ENCODE measurements at regions not wholly inside any gene's neighbourhood (a gene's known extent, or its start where the extent isn't known, plus 50 kb on each side); places are given as distances from the start of the nearest gene placed in this dataset.

- no peak for TF ChIP-seq CTCF (IDR thresholded peaks at IDR 0.05; ENCODE audit: low read length, missing control alignments)
- DNase-seq (ENCODE audit: low read depth): no peak
- H3K4me3 ChIP-seq (replicated peaks; ENCODE audit: low read depth, low read length): no peak overlapping the region
Observed at GRCh38 chr11:80086496-80087055, 645.7 kb upstream of the TENM4 start.

- DNase-seq (ENCODE audit: low read depth): no peak
- TF ChIP-seq CTCF (IDR thresholded peaks at IDR 0.05; ENCODE audit: low read length, missing control alignments): no peak
- H3K4me3 ChIP-seq (replicated peaks; ENCODE audit: low read depth, low read length): no peak overlapping the region
Observed at GRCh38 chr11:80085563-80085962, 644.7 kb upstream of the TENM4 start.

- no peak for DNase-seq (ENCODE audit: low read depth)
- no peak overlapping the region for H3K4me3 ChIP-seq (replicated peaks; ENCODE audit: low read depth, low read length)
- TF ChIP-seq CTCF (IDR thresholded peaks at IDR 0.05; ENCODE audit: low read length, missing control alignments): no peak
Observed at GRCh38 chr11:80084608-80085007, 643.8 kb upstream of the TENM4 start.

- DNase-seq (ENCODE audit: low read depth): no peak
- TF ChIP-seq CTCF (IDR thresholded peaks at IDR 0.05; ENCODE audit: low read length, missing control alignments): no peak
- H3K4me3 ChIP-seq (replicated peaks; ENCODE audit: low read depth, low read length): no peak overlapping the region
Observed at GRCh38 chr11:80083531-80083951, 642.7 kb upstream of the TENM4 start.

DNA sequence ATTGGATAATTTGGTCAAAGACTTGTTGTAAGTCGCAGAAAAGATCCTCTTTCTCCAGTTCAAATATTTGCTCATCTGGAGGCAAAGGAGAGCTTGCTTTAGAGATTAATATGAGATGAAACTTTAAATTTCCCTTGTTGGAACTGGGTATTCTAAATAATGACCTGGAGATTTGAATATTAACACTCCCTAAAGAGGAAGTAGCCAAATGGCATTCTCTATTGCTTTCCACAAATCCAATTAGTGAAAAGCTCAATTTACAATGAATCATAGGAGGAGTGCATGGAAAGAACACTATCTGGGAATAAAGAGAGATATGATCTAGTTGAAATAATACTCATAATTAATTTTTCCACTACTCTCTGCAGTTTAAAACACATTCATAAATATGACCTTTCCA, 641.6 kb upstream of the TENM4 start:
- no peak for TF ChIP-seq CTCF (IDR thresholded peaks at IDR 0.05; ENCODE audit: low read length, missing control alignments)
- H3K4me3 ChIP-seq (replicated peaks; ENCODE audit: low read depth, low read length): no peak overlapping the region
- DNase-seq (ENCODE audit: low read depth): no peak

DNA sequence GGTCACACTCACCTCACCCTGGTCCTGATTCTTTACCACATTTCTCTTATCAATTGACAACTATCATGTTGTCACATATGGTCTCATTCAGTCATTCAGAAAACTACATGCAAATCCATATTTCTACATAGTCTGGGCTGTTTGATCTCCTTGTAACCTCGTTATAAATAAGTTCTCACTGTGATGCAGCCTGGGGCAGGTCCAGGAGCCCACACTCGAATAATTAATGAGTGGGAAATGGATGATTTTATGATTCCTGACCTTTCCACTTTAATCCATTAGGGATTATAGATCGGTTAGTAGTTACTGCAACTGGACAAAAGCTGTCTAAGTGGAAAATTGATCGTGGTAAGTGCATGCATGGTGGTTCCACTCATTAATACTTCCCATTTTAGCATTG, 636.3 kb upstream of the TENM4 start:
- no peak for TF ChIP-seq CTCF (IDR thresholded peaks at IDR 0.05; ENCODE audit: low read length, missing control alignments)
- DNase-seq (ENCODE audit: low read depth): no peak
- H3K4me3 ChIP-seq (replicated peaks; ENCODE audit: low read depth, low read length): no peak overlapping the region

DNA sequence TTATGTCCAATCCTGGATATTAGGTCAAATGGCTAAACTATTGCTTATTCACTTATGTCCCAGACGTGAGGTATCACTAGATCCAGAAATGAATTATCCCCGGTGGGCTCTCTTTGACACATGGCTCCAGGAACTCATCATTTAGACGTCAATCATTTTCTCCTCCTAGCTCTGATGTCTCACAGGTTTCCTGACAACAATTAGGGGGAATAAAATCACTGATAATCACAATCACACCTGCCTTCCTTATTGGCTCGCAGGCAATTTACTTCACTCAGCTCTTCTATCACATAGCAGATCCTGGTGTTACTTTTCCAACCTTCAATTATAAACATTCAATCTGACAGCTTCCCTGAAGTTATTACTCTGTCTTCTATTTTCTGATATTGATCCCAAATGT, 634.0 kb upstream of the TENM4 start:
- DNase-seq (ENCODE audit: low read depth): no peak
- no peak for TF ChIP-seq CTCF (IDR thresholded peaks at IDR 0.05; ENCODE audit: low read length, missing control alignments)
- no peak overlapping the region for H3K4me3 ChIP-seq (replicated peaks; ENCODE audit: low read depth, low read length)
